ENCODE measurements at regions not wholly inside any gene's neighbourhood (a gene's known extent, or its start where the extent isn't known, plus 50 kb on each side); places are given as distances from the start of the nearest gene placed in this dataset.

DNA sequence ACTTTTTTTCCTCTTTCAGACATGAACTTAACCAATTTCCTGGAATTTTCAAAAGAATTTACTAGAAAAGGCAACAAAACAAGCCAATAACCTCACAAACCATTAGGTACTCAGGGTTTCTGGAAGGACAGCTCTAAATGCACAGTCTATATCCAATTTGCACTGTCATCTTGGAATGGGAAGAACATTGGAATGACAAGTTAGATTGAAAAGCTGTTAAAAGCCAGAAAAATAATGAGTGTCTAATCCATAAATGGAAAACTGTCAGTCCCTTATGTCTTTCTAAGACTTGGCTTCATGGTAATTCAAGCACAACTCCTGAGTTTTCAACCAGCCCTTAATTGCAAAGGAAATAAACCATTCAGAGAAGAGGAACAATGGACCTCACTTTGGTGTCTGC lies 105.8 kb upstream of the NTRK2 start:
- Mint-ChIP-seq H3K36me3 (ENCODE audit: unreplicated experiment) (no peaks in the 10 kb centered on the region), H3K27ac (ENCODE audit: unreplicated experiment) (no peak overlapping the region)

DNA sequence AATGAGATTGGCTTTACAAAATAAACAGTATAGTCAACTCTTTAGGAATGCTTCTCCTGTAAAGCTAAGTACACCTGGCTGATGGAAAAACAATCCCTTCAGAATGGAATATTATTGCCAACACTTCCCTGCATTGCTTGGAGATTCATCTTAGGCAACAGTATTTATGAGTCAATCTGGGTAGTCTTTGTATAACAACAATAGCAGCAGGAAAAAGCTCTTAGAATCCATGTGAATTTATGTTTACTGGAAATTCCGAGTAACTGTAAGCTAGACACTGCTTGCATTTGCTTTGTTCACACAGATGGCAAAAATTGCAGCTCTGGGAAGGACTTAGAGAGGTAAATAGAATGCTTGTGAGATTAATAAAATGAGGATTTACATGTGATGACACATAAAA lies 101.7 kb upstream of the NTRK2 start:
- H3K36me3 Mint-ChIP-seq (ENCODE audit: unreplicated experiment): no peaks in the 10 kb centered on the region
- TF ChIP-seq, protein P1, sequence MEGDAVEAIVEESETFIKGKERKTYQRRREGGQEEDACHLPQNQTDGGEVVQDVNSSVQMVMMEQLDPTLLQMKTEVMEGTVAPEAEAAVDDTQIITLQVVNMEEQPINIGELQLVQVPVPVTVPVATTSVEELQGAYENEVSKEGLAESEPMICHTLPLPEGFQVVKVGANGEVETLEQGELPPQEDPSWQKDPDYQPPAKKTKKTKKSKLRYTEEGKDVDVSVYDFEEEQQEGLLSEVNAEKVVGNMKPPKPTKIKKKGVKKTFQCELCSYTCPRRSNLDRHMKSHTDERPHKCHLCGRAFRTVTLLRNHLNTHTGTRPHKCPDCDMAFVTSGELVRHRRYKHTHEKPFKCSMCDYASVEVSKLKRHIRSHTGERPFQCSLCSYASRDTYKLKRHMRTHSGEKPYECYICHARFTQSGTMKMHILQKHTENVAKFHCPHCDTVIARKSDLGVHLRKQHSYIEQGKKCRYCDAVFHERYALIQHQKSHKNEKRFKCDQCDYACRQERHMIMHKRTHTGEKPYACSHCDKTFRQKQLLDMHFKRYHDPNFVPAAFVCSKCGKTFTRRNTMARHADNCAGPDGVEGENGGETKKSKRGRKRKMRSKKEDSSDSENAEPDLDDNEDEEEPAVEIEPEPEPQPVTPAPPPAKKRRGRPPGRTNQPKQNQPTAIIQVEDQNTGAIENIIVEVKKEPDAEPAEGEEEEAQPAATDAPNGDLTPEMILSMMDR (IDR thresholded peaks at IDR 0.05): no peak
- no peak for DNase-seq (ENCODE audit: extremely low spot score, unreplicated experiment)
- H3K4me3 Mint-ChIP-seq (ENCODE audit: unreplicated experiment): no peak overlapping the region
- no peaks in the 10 kb centered on the region for H3K4me1 Mint-ChIP-seq (ENCODE audit: unreplicated experiment)
- H3K27ac Mint-ChIP-seq (ENCODE audit: unreplicated experiment): no peak overlapping the region
- no peaks in the 10 kb centered on the region for H3K9me3 Mint-ChIP-seq (ENCODE audit: unreplicated experiment)
- no peaks in the 10 kb centered on the region for H3K27me3 Mint-ChIP-seq (ENCODE audit: unreplicated experiment)

More for the DNA sequence above, 105.8 kb upstream of the NTRK2 start:
- H3K4me3 Mint-ChIP-seq (ENCODE audit: unreplicated experiment): no peak overlapping the region
- H3K27me3 Mint-ChIP-seq (ENCODE audit: unreplicated experiment): no peaks in the 10 kb centered on the region
- DNase-seq (ENCODE audit: extremely low spot score, unreplicated experiment): no peak
- no peaks in the 10 kb centered on the region for H3K4me1 Mint-ChIP-seq (ENCODE audit: unreplicated experiment)
- H3K9me3 Mint-ChIP-seq (ENCODE audit: unreplicated experiment): no peaks in the 10 kb centered on the region
- TF ChIP-seq, protein P1 (IDR thresholded peaks at IDR 0.05): no peak

DNA sequence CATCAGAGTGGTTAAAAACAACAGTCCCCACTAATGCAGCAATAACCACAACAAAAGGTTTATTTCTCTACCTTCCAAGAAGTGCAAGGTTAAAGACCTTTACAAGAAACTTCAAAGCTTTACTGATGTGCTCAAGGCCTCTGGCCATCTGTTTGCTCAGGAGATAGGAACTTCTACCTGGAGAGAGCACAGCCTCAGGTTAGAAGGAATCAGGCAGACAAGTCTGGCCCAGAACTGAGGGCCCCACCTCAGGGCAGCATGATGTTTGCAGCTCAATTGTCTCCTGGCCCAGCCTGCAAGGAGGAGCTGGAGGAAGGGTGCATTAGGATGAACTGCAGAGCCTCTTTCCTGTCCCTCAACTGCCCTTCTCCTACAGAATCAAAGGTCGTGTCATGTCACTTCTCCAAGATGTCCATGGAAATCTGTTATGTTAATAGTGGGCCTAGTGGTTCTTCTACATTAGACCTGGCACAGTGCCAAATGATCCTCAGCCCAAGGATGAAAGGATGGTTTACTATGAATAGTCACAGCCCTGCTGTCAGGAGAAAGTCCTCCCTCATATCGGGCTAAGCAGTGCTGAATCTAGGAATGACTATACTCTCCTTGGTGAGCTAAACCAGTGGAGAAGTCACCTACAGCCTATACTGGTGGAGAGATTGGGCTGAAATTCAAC lies 98.9 kb upstream of the NTRK2 start:
- Mint-ChIP-seq H3K27me3 (ENCODE audit: unreplicated experiment) (no peaks in the 10 kb centered on the region), H3K4me3 (ENCODE audit: unreplicated experiment) (no peak overlapping the region), H3K4me1 (ENCODE audit: unreplicated experiment) (no peaks in the 10 kb centered on the region), H3K27ac (ENCODE audit: unreplicated experiment) (no peak overlapping the region), H3K9me3 (ENCODE audit: unreplicated experiment) (no peaks in the 10 kb centered on the region), H3K36me3 (ENCODE audit: unreplicated experiment) (no peaks in the 10 kb centered on the region)
- TF ChIP-seq, protein P1 (IDR thresholded peaks at IDR 0.05): no peak
- no peak for DNase-seq (ENCODE audit: extremely low spot score, unreplicated experiment)

DNA sequence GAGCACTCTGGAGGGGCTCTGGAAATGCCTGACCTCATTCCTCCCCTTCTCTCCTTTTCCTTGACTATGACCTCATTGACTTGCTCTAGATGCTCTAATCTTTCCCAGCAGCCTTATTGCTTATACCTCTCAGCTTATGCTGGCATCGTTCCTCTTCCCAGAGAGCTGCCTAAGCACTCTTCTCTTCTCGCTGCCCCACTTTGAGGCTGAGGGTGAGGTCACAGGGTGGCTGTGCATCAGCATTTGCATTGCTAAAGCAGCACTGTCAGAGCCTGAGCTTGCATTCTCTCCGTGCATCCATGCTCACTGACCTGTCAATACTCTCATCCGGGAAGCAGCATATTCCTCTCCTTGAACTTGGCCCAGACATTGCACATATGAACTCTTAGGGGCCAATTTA lies 96.4 kb upstream of the NTRK2 start:
- H3K4me3 Mint-ChIP-seq (ENCODE audit: unreplicated experiment): no peak overlapping the region
- no peaks in the 10 kb centered on the region for H3K36me3 Mint-ChIP-seq (ENCODE audit: unreplicated experiment)
- peaks cover 6% of the 10 kb centered on the region for H3K9me3 Mint-ChIP-seq (ENCODE audit: unreplicated experiment)
- no peaks in the 10 kb centered on the region for H3K4me1 Mint-ChIP-seq (ENCODE audit: unreplicated experiment)
- TF ChIP-seq, protein P1 (IDR thresholded peaks at IDR 0.05): no peak
- H3K27ac Mint-ChIP-seq (ENCODE audit: unreplicated experiment): no peak overlapping the region
- DNase-seq (ENCODE audit: extremely low spot score, unreplicated experiment): no peak
- H3K27me3 Mint-ChIP-seq (ENCODE audit: unreplicated experiment): peaks cover 6% of the 10 kb centered on the region

GRCh38 chr9:84575705-84576104 lies 93.8 kb upstream of the NTRK2 start:
- Mint-ChIP-seq H3K27me3 (ENCODE audit: unreplicated experiment) (peaks cover 8% of the 10 kb centered on the region), H3K36me3 (ENCODE audit: unreplicated experiment) (no peaks in the 10 kb centered on the region), H3K9me3 (ENCODE audit: unreplicated experiment) (peaks cover 9% of the 10 kb centered on the region), H3K27ac (ENCODE audit: unreplicated experiment) (no peak overlapping the region), H3K4me3 (ENCODE audit: unreplicated experiment) (no peak overlapping the region), H3K4me1 (ENCODE audit: unreplicated experiment) (no peaks in the 10 kb centered on the region)
- TF ChIP-seq, protein P1 (IDR thresholded peaks at IDR 0.05): no peak
- no peak for DNase-seq (ENCODE audit: extremely low spot score, unreplicated experiment)
